Stimulated activated CD8-positive, alpha-beta memory T cell treated with anti-CD3 and anti-CD28 coated beads, Interleukin-15, amount 100 ng/mL, for 24 hours (primary cell): ENCODE measurements at regions not wholly inside any gene's neighbourhood (a gene's known extent, or its start where the extent isn't known, plus 50 kb on each side); places are given as distances from the start of the nearest gene placed in this dataset.

Experiments
- DNase-seq: peaks from one replicate; pipeline ENCODE4 v3.0.0-alpha.2; 2020; ENCODE audit warnings: low read depth

GRCh38 chr12:93043192-93043876 is 114.2 kb upstream of the EEA1 start:
- no peak for DNase-seq

- no peak for DNase-seq
Measured at GRCh38 chr12:93043877-93044209, 114.7 kb upstream of the EEA1 start.

- DNase-seq, result no peak
Measured at GRCh38 chr12:93047118-93047517, 118.0 kb upstream of the EEA1 start.

- DNase-seq, result no peak
Measured at GRCh38 chr12:93048656-93049055, 119.6 kb upstream of the EEA1 start.

GRCh38 chr12:93050026-93050747 is 121.1 kb upstream of the EEA1 start:
- no peak for DNase-seq

- no peak for DNase-seq
Measured at GRCh38 chr12:93050748-93051081, 121.6 kb upstream of the EEA1 start.

GRCh38 chr12:93054021-93054420 is 124.9 kb upstream of the EEA1 start:
- DNase-seq, result no peak

- no peak for DNase-seq
Measured at GRCh38 chr12:93055221-93055620, 126.1 kb upstream of the EEA1 start.

- no peak for DNase-seq
Measured at GRCh38 chr12:93056971-93057535, 128.0 kb upstream of the EEA1 start.

GRCh38 chr12:93058280-93058679 is 129.2 kb upstream of the EEA1 start:
- DNase-seq, result no peak

GRCh38 chr12:93059288-93059687 is 130.2 kb upstream of the EEA1 start:
- no peak for DNase-seq

- no peak for DNase-seq
Measured at GRCh38 chr12:93059925-93060665, 131.0 kb upstream of the EEA1 start.

- no peak for DNase-seq
Measured at GRCh38 chr12:93060666-93061472, 131.8 kb upstream of the EEA1 start.

- no peak for DNase-seq
Measured at GRCh38 chr12:93061473-93062419, 132.7 kb upstream of the EEA1 start.

- no peak for DNase-seq
Measured at GRCh38 chr12:93065896-93066295, 136.8 kb upstream of the EEA1 start.

GRCh38 chr12:93072340-93072739 is 143.2 kb upstream of the EEA1 start:
- no peak for DNase-seq

GRCh38 chr12:93073324-93073723 is 144.2 kb upstream of the EEA1 start:
- DNase-seq, result no peak

GRCh38 chr12:93078059-93078458 is 149.0 kb upstream of the EEA1 start:
- DNase-seq, result no peak

GRCh38 chr12:93078577-93078976 is 149.5 kb upstream of the EEA1 start:
- no peak for DNase-seq

- DNase-seq, result no peak
Measured at GRCh38 chr12:93079271-93079670, 150.2 kb upstream of the EEA1 start.

GRCh38 chr12:93079976-93080375 is 150.9 kb upstream of the EEA1 start:
- no peak for DNase-seq
